Sigmoid colon (tissue), 6 donors: ENCODE measurements at regions not wholly inside any gene's neighbourhood (a gene's known extent, or its start where the extent isn't known, plus 50 kb on each side); places are given as distances from the start of the nearest gene placed in this dataset.

Experiments used
- DNase-seq: peaks from one replicate; pipeline ENCODE4 v3.0.0-alpha.2; 2019
- H3K27ac ChIP-seq, 4 donors: fragments of 200-600 bp; sonication (generic); one replicate each; pipeline ENCODE4 v1.5.1; 2016 to 2019; ENCODE audit warnings: mild to moderate bottlenecking in 1 of 4
- H3K27me3 ChIP-seq, 3 donors: fragments of 200-600 bp; sonication (generic); one replicate each; pipeline ENCODE4 v1.5.1; 2019; ENCODE audit warnings: mild to moderate bottlenecking in 1 of 3
- H3K36me3 ChIP-seq, 4 donors: fragments of 200-600 bp; sonication (generic); one replicate each; pipeline ENCODE4 v1.5.1; 2016 to 2019
- H3K4me1 ChIP-seq, 4 donors: fragments of 200-600 bp; sonication (generic); one replicate each; pipeline ENCODE4 v1.5.1; 2017 to 2019
- H3K4me3 ChIP-seq, 4 donors: fragments of 200-600 bp; sonication (generic); one replicate each; pipeline ENCODE4 v1.5.1; 2017 to 2019; ENCODE audit warnings: mild to moderate bottlenecking in 2 of 4, moderate library complexity in 1 of 4
- H3K9me3 ChIP-seq, 4 donors: fragments of 200-600 bp in 3 of 4; sonication (generic) in 3 of 4; one replicate each; pipeline versions ENCODE4 v1.5.1 to v1.6.1; 2013 to 2019
- EP300 ChIP-seq, 4 donors: sonication (generic); formaldehyde crosslinking; IDR thresholded peaks; one replicate each; pipeline ENCODE4 v1.6.1; 2017; ENCODE audit warnings: antibody characterized with exemption in 4 of 4
- POLR2A ChIP-seq, 2 donors: fragments of 450-650 bp; IDR thresholded peaks; one replicate each; pipeline ENCODE4 v1.6.1; 2016; ENCODE audit warnings: antibody characterized with exemption in 2 of 2, mild to moderate bottlenecking in 2 of 2, moderate library complexity in 2 of 2
- POLR2AphosphoS5 ChIP-seq, 4 donors: sonication (generic); formaldehyde crosslinking; IDR thresholded peaks; one replicate each; pipeline ENCODE4 v1.6.1; 2017; ENCODE audit warnings: antibody characterized with exemption in 4 of 4
- WGBS, 2 donors: extraction: QIAGEN DNeasy Blood & Tissue Kit; methylation state at CpG; one replicate each; pipeline ENCODE4 v1.1.7; 2013; 5-methylcytosine and 5-hydroxymethylcytosine counted together
- intact Hi-C: fragments of 100-400 bp; cut with DNase I; formaldehyde crosslinking; loops from one replicate; pipeline ENCODE4 v1.15.1; 2023
- TF ChIP-seq, protein P1 (sequence below), 4 experiments: fragments of 450-650 bp in 3 of 4; fragments of 200-600 bp in 1 of 4; IDR thresholded peaks; one replicate each; pipeline ENCODE4 v1.5.1; 2016 to 2019; ENCODE audit warnings: antibody characterized with exemption in 4 of 4, mild to moderate bottlenecking in 3 of 4, moderate library complexity in 2 of 4
- donor health status: healthy with polysubstance abuse.
- donor health status: healthy.

GRCh38 chr6:125511809-125512396, 210.1 kb upstream of the HDDC2 start:
- intact Hi-C loops = no loop called here
- Histone ChIP-seq H3K9me3 (peaks cover 0 to 2% (median 0%) of the 10 kb centered on the region in 4 donors), H3K4me1 (no peaks in the 10 kb centered on the region), H3K36me3 (no peaks in the 10 kb centered on the region), H3K4me3 (no peak overlapping the region), H3K27me3 (no peaks in the 10 kb centered on the region), H3K27ac (no peak overlapping the region)
- 73 to 88% methylated on average over 2 of the region's 2 CpGs for WGBS, 2 donors
- TF ChIP-seq, protein P1, sequence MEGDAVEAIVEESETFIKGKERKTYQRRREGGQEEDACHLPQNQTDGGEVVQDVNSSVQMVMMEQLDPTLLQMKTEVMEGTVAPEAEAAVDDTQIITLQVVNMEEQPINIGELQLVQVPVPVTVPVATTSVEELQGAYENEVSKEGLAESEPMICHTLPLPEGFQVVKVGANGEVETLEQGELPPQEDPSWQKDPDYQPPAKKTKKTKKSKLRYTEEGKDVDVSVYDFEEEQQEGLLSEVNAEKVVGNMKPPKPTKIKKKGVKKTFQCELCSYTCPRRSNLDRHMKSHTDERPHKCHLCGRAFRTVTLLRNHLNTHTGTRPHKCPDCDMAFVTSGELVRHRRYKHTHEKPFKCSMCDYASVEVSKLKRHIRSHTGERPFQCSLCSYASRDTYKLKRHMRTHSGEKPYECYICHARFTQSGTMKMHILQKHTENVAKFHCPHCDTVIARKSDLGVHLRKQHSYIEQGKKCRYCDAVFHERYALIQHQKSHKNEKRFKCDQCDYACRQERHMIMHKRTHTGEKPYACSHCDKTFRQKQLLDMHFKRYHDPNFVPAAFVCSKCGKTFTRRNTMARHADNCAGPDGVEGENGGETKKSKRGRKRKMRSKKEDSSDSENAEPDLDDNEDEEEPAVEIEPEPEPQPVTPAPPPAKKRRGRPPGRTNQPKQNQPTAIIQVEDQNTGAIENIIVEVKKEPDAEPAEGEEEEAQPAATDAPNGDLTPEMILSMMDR (IDR thresholded peaks at IDR 0.05) = no peak
- TF ChIP-seq POLR2A (IDR thresholded peaks at IDR 0.05) (no peak), EP300 (IDR thresholded peaks at IDR 0.05) (no peak), POLR2AphosphoS5 (IDR thresholded peaks at IDR 0.05) (no peak)
- no peak for DNase-seq

GRCh38 chr6:125512621-125513020, 210.9 kb upstream of the HDDC2 start:
- no peaks in the 10 kb centered on the region for H3K4me1 ChIP-seq
- H3K27ac ChIP-seq = no peak overlapping the region
- no peaks in the 10 kb centered on the region for H3K27me3 ChIP-seq
- no peak for DNase-seq
- intact Hi-C loops = no loop called here
- TF ChIP-seq EP300 (IDR thresholded peaks at IDR 0.05) (no peak), POLR2A (IDR thresholded peaks at IDR 0.05) (no peak), POLR2AphosphoS5 (IDR thresholded peaks at IDR 0.05) (no peak)
- TF ChIP-seq, protein P1 (IDR thresholded peaks at IDR 0.05) = no peak
- no peaks in the 10 kb centered on the region for H3K9me3 ChIP-seq
- H3K36me3 ChIP-seq = no peaks in the 10 kb centered on the region
- H3K4me3 ChIP-seq = no peak overlapping the region
- 56 to 87% methylated on average over 2 of the region's 2 CpGs for WGBS, 2 donors

DNA sequence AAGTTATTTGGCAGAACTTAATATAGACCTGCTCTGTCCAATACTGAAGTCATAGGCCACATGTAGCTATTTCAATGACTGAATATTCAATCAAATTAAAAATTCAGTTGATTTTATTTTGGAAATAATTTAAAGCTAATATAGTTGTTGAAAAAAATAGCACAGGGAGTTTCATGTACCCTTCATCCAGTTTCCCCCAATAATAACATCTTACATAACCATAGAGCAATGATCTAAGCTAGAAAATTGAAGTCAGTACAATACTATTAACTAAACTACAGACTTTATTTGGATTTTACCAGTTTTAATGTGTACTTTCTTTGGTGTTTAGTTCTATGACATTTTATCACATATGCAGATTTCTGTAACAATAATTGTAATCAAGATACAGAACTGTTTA, 212.2 kb upstream of the HDDC2 start:
- Histone ChIP-seq H3K4me3 (no peak overlapping the region), H3K27me3 (no peaks in the 10 kb centered on the region), H3K36me3 (no peaks in the 10 kb centered on the region), H3K27ac (no peak overlapping the region), H3K9me3 (no peaks in the 10 kb centered on the region), H3K4me1 (no peaks in the 10 kb centered on the region)
- TF ChIP-seq, protein P1 (IDR thresholded peaks at IDR 0.05) = no peak
- TF ChIP-seq POLR2A (IDR thresholded peaks at IDR 0.05) (no peak), EP300 (IDR thresholded peaks at IDR 0.05) (no peak), POLR2AphosphoS5 (IDR thresholded peaks at IDR 0.05) (no peak)
- intact Hi-C loops = no loop called here
- DNase-seq = no peak

- H3K4me3 ChIP-seq = no peak overlapping the region
- no peaks in the 10 kb centered on the region for H3K4me1 ChIP-seq
- H3K36me3 ChIP-seq = no peaks in the 10 kb centered on the region
- no peak for DNase-seq
- TF ChIP-seq, protein P1 (IDR thresholded peaks at IDR 0.05) = no peak
- TF ChIP-seq POLR2AphosphoS5 (IDR thresholded peaks at IDR 0.05) (no peak), POLR2A (IDR thresholded peaks at IDR 0.05) (no peak), EP300 (IDR thresholded peaks at IDR 0.05) (no peak)
- 89 to 90% methylated on average over 3 of the region's 3 CpGs for WGBS, 2 donors
- intact Hi-C loops = no loop called here
- no peaks in the 10 kb centered on the region for H3K27me3 ChIP-seq
- H3K9me3 ChIP-seq = no peaks in the 10 kb centered on the region
- H3K27ac ChIP-seq = no peak overlapping the region
Observed at GRCh38 chr6:125516644-125517043, 214.9 kb upstream of the HDDC2 start.

GRCh38 chr6:125519367-125519766, 217.6 kb upstream of the HDDC2 start:
- TF ChIP-seq EP300 (IDR thresholded peaks at IDR 0.05) = no peak
- TF ChIP-seq POLR2AphosphoS5 (IDR thresholded peaks at IDR 0.05) = no peak
- no peak for TF ChIP-seq POLR2A (IDR thresholded peaks at IDR 0.05)
- TF ChIP-seq, protein P1 (IDR thresholded peaks at IDR 0.05) = no peak
- H3K27ac ChIP-seq = no peak overlapping the region
- intact Hi-C loops = no loop called here
- no peaks in the 10 kb centered on the region for H3K27me3 ChIP-seq
- H3K4me1 ChIP-seq = no peaks in the 10 kb centered on the region
- H3K4me3 ChIP-seq = no peak overlapping the region
- no peaks in the 10 kb centered on the region for H3K36me3 ChIP-seq
- DNase-seq = no peak
- no peaks in the 10 kb centered on the region for H3K9me3 ChIP-seq
